Stimulated activated CD8-positive, alpha-beta memory T cell treated with anti-CD3 and anti-CD28 coated beads, Interleukin-15, amount 100 ng/mL, for 4 hours (primary cell): ENCODE measurements at regions not wholly inside any gene's neighbourhood (a gene's known extent, or its start where the extent isn't known, plus 50 kb on each side); places are given as distances from the start of the nearest gene placed in this dataset.

ENCODE experiments used
- DNase-seq, 2 donors: peaks; one replicate each; pipeline ENCODE4 v3.0.0-alpha.2; 2020; ENCODE audit warnings: low read depth in 2 of 2

DNA sequence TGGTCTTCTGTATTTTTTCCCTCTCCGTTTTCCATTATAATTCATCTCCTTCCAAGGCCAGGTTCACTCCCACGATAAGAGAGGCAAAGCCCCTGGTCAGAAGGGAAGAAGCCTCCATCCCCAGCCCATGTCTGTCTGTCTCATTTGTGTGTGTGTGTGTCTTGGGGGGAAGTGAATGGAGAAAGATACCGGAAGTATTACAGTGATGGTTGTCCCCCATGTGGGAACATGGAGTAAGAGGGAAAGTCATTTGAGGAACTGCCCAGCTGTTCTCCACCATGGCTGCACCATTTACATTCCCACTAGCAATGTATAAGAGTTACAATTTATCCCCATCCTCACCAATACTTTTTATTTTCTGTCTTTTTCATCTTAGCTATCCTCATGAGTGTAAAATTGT is 113.6 kb upstream of the ATP8B1 start:
- DNase-seq = no peak

DNA sequence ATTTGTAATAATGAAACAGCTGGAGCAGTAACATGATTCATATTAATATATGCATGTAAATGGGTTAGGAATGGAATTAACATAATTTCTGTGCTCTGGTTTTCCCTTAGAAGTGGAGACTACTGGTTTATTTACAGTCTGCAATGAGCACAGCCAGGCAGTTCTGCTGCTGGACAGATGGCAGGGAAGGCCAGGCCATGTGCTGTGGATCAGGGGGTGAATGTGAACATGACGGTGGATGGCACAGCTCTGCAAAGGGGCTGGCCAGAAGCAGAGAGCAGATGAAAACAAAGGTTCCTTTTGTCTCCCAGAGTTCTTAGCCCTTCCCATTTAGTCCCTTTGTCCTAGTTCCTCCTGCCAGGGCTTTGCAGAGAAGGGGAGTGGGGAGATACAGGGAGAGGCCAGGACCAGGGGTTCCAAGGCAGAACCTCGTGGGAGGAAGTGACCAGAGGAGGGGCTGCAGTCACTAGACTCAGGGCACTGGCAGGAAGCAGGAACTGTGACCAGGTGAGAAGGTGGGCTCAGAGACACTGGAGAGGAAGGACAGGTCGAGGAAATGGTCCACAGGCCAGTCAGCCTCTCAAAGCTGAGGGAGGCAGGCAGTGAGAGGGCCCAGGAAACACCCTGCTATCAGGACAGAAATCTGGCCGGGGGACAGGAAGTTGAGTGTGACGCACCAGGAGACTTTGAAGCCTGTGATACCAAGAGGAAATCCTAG is 112.9 kb upstream of the ATP8B1 start:
- no peak for DNase-seq

DNA sequence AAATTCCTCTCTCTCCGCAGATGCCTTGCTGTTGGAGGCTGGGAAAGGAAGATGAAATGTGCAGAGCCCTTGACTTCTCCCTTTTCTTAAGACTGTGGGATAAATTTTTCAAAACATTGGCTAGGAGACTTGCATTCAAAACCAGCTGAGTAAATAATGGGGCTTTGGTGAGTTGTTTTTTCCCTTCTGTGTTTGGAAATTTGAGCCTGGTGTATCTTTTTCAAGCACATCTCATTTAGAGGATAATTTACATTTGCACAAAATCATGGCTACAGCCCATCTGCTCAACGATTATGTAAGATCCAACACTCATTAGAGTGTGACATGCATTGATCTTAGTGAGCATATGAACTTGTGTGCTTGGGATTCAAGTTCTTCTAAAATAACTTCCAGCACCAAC is 112.1 kb upstream of the ATP8B1 start:
- DNase-seq = no peak

DNA sequence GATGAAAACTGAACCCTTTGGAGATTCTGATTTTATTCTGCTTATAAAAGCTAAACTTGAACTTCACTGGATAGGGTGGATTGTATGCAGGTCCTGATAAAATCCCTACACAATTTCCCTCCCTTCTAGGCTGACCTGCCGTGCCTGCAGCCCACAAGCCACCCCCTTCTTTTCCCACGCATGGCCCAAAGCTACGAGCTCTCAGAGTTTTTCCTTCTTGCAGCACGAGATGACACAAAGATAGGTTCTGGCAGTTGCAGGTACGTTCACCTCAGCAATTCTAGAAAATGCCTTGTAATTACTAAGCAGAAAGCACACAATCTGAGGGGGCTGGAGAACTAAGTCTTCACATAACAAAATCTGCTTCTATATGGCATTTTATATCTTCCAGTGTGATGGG is 110.6 kb upstream of the ATP8B1 start:
- no peak for DNase-seq

DNA sequence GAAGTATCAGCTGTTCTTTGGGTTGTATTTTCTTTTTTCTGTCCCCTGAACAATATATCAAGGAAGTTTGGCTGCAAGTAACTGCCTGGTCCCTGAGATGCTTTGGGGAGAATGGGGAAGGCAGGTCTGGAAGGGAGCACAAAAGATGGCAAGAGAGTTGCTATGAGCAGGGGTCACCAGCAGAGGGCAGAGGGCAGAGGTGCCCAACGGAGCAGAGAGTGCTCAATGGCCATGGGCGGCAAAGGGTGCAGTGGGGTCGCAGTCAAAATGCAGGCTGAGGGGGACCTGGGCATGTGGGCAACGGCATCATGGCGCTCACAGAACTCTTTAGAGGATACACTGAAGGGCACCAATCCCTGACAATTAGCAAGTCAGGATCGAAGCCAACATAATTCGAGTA is 107.7 kb upstream of the ATP8B1 start:
- DNase-seq = no peak

DNA sequence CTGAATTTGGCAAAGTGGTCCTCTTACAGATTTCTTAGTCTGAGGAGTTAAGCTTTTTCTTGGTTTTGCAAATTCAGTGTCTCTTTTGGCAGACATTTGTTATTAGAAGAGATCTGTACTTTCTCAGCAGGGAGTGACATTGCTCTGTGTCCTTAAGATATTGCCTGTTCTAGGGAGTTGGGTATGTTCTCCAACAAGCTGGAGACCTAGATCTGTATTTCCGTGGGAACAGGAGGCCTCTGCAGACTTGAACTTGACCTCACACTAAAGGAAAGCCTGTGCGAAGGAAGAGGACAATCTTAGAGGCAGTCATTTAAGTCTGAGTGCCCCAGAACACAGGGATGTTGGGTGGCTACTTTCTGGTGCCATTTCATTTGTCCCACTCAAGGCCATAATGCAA is 107.0 kb upstream of the ATP8B1 start:
- no peak for DNase-seq

DNA sequence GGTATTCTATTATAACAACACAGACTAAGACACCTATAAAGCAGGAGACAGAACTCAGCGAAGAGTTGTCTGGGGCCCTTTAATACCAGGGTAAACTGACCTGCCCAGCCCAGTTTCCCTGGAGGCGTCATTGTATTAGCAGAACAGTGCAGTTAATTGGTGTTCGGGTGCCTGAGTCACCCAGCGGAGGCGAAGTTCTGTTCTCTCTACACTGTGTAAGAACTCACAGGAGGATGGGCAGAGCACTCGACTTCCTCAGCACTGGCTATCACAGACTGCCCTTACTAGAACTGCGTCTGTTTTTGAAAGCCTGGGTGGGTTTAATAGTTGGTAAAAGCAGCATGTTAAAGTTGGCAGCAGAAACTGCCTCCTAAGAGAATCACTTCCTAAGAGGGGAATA is 106.5 kb upstream of the ATP8B1 start:
- no peak for DNase-seq

DNA sequence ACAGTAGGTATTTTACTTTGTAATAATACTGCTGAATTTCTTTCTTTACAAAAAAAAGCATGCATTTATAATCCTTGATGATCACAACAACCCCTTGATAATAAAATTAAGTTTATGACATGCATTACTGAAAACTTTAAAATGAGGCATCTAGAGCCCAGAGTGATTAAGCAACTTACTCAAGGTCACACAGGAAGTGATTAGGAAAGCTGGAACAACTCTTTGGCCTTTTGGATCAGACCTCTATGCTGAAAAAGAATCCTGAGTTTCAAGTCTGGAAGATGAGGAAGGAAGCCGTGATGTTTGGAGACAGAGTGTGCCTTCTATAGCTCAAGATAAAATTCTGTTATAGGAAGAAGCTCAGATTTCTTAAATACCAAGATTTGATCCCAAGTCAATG is 105.0 kb upstream of the ATP8B1 start:
- DNase-seq = no peak

DNA sequence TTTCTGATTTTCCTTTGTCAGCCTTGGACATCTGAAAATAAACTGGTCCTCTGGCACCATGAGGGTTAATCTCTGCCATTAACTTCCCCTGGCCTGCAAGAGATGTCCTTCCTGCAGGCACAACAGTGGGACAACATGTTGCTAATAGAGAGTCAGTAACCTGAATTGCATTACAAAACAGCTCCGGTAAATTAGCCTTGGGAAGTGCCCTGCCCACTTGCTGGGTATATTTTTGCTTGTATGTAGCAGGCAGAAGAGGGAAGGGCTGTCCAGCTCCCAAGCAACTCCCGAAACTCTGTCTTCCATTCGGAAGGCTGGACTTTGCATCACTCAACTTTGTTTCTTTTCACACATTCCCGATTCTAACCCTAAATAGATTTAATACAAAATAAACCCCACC is 104.4 kb upstream of the ATP8B1 start:
- no peak for DNase-seq

DNA sequence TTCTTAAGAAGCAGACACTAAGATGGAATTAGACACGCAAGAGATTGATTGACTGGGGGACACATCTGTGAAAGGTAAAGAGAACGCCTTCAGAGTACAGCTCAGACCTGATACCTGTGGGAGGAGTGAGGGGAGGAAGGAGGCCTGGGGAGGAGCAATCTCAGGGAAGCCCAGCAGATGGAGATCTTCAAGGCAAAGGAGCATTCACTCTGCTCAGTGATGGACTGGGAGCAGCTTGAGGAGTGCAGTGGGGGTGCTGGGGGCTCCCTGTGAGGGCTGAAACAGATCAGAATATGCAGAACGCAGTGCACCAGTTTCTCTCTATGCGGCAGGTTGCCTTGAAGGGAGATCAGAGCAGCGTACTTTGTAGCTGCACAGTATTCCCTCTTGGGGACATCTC is 103.7 kb upstream of the ATP8B1 start:
- no peak for DNase-seq

DNA sequence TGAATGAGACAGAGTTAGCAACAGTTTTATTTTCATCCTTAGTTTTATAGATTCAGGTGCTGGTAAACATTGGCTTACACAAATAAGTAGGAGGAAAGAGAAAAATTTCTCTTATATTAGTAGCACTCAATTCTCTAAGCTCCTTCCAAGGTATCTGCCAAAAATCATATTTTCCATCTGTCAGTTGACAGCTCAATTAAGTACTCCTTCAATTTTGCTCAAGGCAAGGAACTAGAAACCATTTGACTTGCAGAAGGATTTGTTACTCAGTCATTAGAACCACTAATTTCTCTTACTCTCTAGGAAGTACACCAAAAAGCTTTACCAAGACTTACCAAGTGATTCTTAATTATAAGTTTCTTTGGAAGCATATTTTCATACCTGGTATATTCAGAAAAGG is 101.4 kb upstream of the ATP8B1 start:
- DNase-seq = no peak

DNA sequence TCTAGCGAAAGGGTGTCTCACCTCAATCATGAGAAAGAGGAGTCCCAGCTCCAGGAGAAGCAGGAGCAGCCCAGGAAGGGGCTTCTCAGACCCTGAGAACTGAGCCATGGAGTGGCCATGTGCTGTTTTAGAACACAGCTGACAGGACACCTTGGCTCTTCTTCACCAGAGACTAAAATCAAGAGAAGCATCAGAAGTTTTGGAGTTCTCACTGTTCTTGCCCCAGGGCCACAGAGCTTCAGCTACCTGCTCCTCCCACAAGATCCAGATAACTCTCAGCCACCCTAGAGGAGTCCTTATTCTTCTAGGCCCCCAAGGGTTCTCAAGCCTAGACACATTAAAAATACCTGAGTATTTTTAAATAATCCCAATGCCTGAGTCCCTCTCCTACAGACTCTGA is 99.6 kb upstream of the ATP8B1 start:
- DNase-seq = no peak

DNA sequence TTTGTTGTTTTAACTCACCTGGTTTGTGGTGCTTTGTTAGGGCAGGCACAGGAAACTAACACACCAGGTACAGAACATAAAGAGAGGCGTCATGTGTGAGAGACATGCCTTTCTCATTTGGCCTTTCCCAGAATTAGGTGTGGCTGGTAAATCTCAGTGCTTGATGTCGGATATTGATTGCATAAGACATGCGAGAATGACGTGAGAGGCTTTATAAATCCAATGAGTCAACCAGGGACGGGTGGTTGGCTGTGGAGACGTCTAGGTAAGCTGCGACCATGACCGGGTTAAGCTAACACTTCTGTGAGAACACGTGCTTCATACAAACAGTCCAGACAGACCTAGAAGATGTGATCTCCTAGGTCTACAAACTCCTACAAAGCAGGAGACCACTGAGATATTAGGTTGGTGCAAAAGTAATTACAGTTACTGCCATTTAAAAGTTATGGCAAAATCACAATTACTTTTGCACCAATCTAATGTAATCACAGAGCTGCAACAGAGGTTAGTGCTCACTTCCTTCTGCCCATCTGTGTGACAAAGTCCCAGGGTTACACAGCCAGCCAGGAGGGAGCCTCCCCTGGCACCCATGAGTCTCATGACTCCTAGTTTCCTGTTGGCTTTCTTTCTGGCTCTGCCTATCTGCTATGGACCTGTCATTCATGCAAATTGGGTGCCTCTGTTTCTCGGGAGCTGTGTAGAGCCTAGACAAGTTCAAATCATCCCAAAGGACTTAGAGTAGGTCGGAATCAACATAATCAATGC is 98.9 kb upstream of the ATP8B1 start:
- no peak for DNase-seq

DNA sequence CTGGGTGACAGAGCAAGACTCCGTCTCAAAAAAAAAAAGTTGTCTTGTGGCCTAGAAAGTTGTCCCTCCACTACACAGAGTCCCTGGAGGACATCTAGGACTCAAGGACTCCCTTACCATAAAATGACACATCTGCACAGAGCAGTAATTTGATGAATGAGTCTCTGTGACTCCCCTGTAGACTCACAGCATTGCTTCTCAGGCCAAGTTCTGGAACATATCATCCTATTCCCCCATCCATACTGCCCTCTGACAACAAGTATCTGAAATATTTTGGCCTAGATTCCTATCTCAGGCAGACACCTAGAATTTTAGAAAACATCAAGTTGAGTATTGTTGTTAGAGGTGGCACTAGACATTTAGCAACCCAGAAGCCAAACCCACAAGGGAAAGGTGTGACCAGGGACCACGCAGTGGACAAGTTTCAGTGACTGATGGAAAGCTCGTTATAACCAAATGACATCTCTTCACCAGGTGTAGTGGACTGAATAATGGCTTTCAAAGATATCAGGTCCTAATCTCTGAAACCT is 97.9 kb upstream of the ATP8B1 start:
- no peak for DNase-seq

DNA sequence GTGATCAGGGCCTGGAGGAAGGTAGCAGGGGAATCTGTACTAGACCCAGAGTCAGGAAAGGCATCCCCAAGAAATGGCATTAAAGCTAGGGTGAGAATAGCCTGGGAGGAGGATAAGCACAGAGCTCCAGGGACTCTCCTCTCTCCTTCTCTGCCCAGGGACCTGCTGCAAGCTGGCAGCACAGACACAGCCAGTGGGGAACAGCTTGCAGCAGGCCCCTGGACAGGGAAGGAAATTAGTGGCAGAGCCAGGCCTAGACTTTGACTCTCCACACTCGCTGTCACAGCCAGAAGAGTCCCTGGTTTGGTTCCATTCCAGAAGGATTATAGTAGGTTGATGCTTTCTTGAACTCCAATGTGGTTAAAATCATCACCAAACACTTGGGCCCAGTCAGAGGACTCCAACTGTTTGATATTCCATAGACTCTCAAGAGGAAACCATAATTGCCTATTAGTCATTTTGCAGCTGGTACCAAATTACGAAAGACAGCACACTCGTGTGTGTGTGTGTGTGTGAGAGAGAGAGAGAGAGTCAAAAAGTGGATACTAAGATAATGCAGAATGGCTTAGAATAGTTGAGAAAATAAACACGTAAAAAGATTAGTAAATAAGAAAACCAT is 95.5 kb upstream of the ATP8B1 start:
- no peak for DNase-seq

DNA sequence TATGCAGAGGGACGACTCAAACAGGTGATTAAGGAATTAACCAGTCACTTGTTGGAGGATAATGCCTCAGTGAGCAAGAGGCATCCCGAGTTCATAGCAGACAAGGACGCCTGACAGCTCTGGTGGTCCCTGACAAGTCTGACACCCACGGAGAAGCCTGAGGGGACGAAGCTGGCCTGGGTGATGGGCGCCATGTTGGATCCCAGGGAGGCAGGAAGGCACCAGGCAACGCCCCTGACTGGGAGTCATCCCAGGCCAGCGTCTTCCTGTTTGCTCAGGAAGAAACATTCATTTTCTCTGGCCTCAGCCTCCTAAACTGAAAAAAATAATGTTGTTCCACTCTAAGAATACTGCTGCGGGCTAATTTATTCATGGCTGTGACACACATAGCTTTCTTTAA is 92.1 kb upstream of the ATP8B1 start:
- DNase-seq = no peak

DNA sequence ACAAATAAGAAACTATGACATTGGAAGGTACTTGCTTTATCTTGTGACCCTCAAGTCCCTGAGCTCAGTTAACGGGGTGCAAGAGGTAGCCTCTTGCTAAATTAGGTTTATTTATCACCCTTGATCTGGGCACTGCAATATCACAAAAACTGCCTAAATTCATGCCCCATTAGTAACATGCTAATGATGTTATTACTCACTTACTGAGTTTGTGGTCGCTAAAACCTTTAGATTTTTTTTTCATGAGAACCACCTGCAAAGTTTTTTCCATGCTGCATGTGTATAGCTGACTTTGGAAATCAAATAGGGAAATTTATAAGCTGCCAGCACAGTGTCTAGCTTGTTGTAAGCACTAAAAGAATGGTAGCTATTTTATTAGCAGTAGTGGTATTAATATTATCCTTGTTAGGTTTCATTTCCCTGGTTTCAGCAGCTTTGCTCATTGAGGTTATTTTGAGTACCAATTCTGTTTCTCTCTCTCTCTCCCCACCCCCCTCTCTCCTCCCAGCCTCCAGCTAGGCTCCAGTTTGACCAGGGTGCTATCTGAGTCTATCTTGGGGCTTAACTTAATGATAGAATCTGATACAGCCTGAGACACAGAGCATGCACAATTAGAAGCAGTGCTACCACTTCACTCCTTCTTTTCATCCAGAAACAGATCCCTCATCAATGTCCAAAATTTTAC is 88.7 kb upstream of the ATP8B1 start:
- DNase-seq = no peak

DNA sequence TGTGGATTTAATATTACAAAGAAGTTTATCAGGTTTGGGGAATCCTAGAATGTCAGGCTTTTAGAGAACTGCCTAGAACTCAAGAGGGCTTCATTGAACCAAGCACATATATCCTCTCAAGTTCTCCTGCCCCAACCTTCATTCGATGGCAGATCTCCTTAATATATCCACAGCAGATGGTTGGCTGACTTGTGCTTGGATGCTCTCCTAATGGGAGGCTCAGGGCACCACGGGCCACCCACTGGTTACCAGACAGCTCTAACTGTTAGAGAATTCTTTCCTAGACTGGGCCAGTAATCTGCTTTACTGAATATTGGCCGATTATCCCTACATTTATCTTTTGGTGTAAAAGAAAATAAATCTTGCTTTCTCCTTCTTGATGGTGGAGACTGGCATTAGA is 87.2 kb upstream of the ATP8B1 start:
- DNase-seq = no peak

DNA sequence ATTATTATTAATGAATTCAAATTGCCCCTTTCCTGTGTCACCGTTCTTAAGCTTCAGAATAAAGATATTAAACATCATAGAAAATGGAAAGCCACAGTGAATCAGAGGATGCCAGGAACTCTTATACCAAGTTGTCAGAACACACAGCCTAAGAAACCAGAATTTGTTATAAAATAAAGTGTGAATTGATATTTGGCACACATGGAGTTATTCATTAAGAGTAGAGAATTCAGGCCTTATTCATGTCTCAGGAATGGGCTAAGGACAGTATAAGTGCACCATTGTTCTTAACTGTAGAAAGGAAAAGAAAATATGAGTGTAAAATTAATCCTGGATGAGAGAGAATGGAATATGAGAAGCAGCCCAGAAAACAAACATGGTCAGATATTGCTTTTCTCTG is 86.7 kb upstream of the ATP8B1 start:
- no peak for DNase-seq

DNA sequence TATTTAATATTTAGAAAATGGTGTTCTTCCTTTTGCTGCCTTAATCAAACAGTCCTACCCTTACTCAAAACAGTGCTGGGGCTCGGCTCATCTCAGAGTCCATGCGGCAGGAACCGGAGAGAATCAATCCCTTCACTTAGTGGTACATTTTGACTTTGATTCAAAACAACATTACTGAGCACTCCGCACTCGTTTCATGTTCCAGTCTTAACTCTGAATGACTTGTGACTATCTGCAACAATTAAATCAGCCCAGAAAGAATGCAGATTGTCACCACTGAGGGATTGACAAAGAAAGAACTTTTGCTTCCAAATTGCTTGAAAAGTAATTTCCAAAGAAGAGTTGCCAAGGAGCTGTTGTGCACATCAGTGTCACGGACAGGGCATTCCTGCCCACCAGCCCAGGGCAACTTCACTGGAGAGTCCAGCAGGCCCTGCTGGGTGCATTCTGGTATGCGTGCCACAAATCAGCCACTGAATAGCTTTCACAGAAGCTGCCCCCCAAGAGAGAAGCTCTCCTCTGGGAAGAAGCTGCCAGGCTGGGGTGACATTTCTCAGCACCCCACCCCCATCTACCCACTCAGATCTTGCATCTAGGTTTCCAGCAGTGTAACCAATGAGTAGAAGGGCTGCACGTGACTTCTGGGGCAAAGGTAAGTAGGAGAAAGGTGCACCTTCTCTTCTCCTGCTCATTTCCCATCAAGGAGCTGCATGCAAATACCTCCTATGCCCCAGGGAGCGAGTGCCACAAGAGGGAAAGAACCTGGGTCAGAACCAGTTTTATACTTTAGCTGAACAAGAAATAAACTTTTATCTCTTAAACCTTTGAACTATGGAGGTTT is 84.6 kb upstream of the ATP8B1 start:
- no peak for DNase-seq

DNA sequence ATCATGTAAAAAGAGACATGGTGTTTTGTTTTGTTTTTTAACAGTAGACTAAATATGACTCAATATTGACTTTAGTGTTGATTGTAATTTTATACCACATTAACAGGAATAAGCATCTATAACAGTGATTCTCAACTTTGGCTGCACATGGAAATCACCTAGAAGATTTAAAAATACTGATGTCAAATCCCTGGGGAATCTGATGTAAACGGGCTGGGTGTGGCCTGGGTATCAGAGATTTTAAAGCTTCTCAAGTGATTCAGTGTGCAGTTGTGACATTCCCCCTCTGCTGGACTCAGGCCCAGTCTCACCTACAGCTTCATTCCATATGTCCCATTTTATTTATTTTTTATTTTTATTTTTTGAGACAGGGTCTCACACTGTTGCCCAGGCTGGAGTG is 82.8 kb upstream of the ATP8B1 start:
- no peak for DNase-seq

DNA sequence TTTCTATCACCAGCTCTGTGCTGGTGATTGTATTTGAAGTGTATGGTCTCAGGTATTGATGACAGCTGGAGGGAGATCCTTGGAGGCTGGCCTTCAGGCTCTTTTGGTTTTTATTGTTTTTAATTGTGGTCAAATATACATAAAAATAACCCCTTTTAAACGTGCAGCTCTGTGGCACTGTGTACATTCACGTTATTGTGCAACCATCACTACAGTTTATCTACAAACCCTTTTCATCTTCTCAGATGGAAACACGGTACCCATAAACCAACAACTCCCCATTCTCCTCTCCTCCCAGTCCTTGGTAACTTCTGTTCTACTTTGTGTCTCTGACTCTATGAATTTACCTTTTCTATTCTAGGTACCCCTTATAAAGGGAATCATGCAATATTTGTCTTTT is 79.3 kb upstream of the ATP8B1 start:
- no peak for DNase-seq
